Mesenteric fat pad (tissue), 1 donor: ENCODE measurements at regions not wholly inside any gene's neighbourhood (a gene's known extent, or its start where the extent isn't known, plus 50 kb on each side); places are given as distances from the start of the nearest gene placed in this dataset.
"Not testable (repeated sequence)": the region's sequence is repeated elsewhere in the genome, so short reads cannot be mapped to it uniquely, and the experiment has no call there.

ENCODE experiments used
- DNase-seq: peaks from one replicate; pipeline ENCODE4 v3.0.0-alpha.2; 2020; ENCODE audit warnings: low spot score
- donor health status: DM: yes; HTN: yes; CAD: no.

GRCh38 chr4:134888156-134888555 lies 686.6 kb upstream of the PABPC4L start:
- DNase-seq: no peak

- no peak for DNase-seq
These were observed 683.8 kb upstream of the PABPC4L start for GRCh38 chr4:134885436-134885835.

GRCh38 chr4:134883831-134884449 lies 682.4 kb upstream of the PABPC4L start:
- no peak for DNase-seq

- no peak for DNase-seq
These were observed 677.4 kb upstream of the PABPC4L start for GRCh38 chr4:134879019-134879418.

- DNase-seq: no peak
These were observed 665.4 kb upstream of the PABPC4L start for GRCh38 chr4:134867027-134867426.

- no peak for DNase-seq
These were observed 664.1 kb upstream of the PABPC4L start for GRCh38 chr4:134865675-134866074.

GRCh38 chr4:134862116-134862515 lies 660.5 kb upstream of the PABPC4L start:
- no peak for DNase-seq

GRCh38 chr4:134848681-134849080 lies 647.1 kb upstream of the PABPC4L start:
- DNase-seq: no peak

- not testable (repeated sequence) for DNase-seq
These were observed 629.2 kb upstream of the PABPC4L start for GRCh38 chr4:134830741-134831140.

GRCh38 chr4:134812611-134813010 lies 611.0 kb upstream of the PABPC4L start:
- DNase-seq: no peak

GRCh38 chr4:134807231-134807745 lies 605.7 kb upstream of the PABPC4L start:
- no peak for DNase-seq

GRCh38 chr4:134798573-134798972 lies 597.0 kb upstream of the PABPC4L start:
- no peak for DNase-seq

- DNase-seq: no peak
These were observed 585.7 kb upstream of the PABPC4L start for GRCh38 chr4:134787315-134787714.

GRCh38 chr4:134780244-134780643 lies 578.7 kb upstream of the PABPC4L start:
- DNase-seq: no peak

- no peak for DNase-seq
These were observed 576.0 kb upstream of the PABPC4L start for GRCh38 chr4:134777606-134778005.

- DNase-seq: no peak
These were observed 572.0 kb upstream of the PABPC4L start for GRCh38 chr4:134773497-134774000.

GRCh38 chr4:134762053-134762452 lies 560.5 kb upstream of the PABPC4L start:
- DNase-seq: no peak

GRCh38 chr4:134756421-134756820 lies 554.8 kb upstream of the PABPC4L start:
- DNase-seq: no peak

GRCh38 chr4:134754301-134755019 lies 552.9 kb upstream of the PABPC4L start:
- DNase-seq: no peak

GRCh38 chr4:134753390-134753789 lies 551.8 kb upstream of the PABPC4L start:
- DNase-seq: no peak

GRCh38 chr4:134747108-134747805 lies 545.7 kb upstream of the PABPC4L start:
- DNase-seq: no peak

GRCh38 chr4:134740290-134740689 lies 538.7 kb upstream of the PABPC4L start:
- DNase-seq: no peak
